ENCODE measurements at regions not wholly inside any gene's neighbourhood (a gene's known extent, or its start where the extent isn't known, plus 50 kb on each side); places are given as distances from the start of the nearest gene placed in this dataset.
"Not testable (repeated sequence)": the region's sequence is repeated elsewhere in the genome, so short reads cannot be mapped to it uniquely, and the experiment has no call there.

DNA sequence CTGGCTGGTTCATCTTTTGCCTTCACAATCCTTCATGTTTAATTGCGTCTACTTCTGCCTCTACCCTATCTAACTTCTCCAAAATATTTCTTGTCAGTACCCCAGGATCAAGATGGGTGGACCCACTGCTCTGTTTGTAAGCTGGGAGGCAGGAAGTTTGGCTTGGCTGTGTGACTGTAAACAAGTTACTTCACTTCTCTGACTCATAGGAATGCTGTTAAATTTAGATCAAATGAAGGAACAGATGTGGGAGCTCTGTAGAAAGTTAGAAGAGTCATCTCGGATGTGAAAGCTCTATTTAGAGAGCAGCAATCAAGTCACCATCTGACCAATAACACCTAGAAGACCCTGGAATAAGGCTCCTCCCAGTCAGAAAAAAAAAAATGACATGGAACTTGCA, 55.2 kb upstream of the MRTFB start:
- peak; percentile 91 for DNase-seq (ENCODE audit: low read depth)
- TF ChIP-seq, protein P1, sequence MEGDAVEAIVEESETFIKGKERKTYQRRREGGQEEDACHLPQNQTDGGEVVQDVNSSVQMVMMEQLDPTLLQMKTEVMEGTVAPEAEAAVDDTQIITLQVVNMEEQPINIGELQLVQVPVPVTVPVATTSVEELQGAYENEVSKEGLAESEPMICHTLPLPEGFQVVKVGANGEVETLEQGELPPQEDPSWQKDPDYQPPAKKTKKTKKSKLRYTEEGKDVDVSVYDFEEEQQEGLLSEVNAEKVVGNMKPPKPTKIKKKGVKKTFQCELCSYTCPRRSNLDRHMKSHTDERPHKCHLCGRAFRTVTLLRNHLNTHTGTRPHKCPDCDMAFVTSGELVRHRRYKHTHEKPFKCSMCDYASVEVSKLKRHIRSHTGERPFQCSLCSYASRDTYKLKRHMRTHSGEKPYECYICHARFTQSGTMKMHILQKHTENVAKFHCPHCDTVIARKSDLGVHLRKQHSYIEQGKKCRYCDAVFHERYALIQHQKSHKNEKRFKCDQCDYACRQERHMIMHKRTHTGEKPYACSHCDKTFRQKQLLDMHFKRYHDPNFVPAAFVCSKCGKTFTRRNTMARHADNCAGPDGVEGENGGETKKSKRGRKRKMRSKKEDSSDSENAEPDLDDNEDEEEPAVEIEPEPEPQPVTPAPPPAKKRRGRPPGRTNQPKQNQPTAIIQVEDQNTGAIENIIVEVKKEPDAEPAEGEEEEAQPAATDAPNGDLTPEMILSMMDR (IDR thresholded peaks at IDR 0.05; ENCODE audit: insufficient read depth, low read depth, low read length), result no peak
- H3K4me3 ChIP-seq (ENCODE audit: low read depth, low read length), result no peak overlapping the region

DNA sequence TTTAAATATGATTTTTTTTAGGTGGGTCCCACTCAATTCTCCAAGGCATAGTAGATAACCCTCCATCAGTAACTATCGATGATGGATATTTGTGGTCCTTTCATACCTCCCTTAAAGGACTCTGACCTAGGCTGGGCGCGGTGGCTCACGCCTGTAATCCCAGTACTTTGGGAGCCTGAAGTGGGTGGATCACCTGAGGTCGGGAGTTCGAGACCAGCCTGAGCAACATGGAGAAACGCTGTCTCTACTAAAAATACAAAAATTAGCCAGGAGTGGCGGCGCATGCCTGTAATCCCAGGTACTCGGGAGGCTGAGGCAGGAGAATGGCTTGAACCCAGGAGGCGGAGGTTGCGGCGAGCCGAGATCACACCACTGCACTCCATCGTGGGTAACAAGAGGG, 54.8 kb upstream of the MRTFB start:
- not testable (repeated sequence) for DNase-seq (ENCODE audit: low read depth); H3K4me3 ChIP-seq (ENCODE audit: low read depth, low read length)

DNA sequence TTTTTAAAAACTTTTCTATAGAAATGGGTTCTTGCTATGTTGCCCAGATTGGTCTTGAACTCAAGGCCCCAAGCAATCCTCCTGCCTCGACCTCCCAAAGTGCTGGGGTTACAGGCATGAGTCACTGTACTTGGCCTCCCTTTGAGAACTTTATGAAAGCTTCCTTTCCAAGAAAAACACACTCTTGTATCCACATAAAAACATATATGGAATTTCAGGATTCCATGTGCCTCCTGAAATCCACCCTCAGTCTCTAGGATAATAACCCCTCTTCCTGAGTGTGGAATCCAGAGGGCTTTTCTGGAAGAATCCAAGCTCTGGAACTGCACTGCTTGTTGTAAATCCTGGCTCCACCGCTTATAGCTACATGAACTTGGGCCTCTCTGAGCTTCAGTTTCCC, 53.2 kb upstream of the MRTFB start:
- DNase-seq (ENCODE audit: low read depth), result no peak
- no peak overlapping the region for H3K4me3 ChIP-seq (ENCODE audit: low read depth, low read length)
- TF ChIP-seq, protein P1 (IDR thresholded peaks at IDR 0.05; ENCODE audit: insufficient read depth, low read depth, low read length), result no peak

DNA sequence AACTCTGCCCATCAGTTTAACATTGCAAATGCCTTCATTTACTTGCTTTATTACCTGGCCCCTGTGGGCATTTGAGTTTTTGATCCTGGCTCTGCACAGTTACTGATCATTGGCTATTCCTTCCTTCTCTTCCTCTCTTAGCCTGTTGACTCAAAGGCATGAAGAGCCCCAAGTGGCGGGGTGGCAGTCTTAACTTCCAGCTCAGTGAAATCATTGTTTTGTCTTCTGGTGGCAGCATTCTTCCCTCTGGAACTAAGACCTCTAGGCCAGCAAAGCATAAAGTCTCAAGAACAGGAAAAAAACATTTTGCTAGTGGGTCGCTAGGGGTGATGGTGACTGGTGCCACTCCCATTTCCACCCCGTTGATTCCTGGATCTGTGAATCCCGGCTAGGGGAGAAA, 52.3 kb upstream of the MRTFB start:
- no peak for DNase-seq (ENCODE audit: low read depth)
- TF ChIP-seq, protein P1 (IDR thresholded peaks at IDR 0.05; ENCODE audit: insufficient read depth, low read depth, low read length), result no peak
- H3K4me3 ChIP-seq (ENCODE audit: low read depth, low read length), result no peak overlapping the region

DNA sequence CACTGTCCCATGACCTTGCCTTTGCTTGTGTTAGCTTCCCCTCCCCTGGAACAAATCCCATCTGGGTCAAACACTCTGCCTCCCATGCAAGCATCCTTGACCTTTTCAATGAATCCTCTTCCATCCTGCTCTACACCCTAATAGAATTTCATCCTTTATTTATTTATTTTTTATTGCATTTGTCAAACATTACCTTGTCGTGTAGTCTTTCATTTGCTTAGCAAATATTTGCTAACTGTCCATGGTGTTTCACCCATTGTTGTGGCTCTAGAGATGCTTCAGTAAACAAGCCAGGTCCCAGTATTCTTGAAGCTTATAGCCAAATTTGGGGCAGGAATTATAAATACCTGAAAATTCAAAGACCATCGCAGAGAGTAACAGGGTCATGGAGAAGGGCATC, 51.0 kb upstream of the MRTFB start:
- DNase-seq (ENCODE audit: low read depth), result no peak
- TF ChIP-seq, protein P1 (IDR thresholded peaks at IDR 0.05; ENCODE audit: insufficient read depth, low read depth, low read length), result no peak
- no peak overlapping the region for H3K4me3 ChIP-seq (ENCODE audit: low read depth, low read length)
